Astrocyte (in vitro differentiated cells and primary cell): ENCODE measurements at regions not wholly inside any gene's neighbourhood (a gene's known extent, or its start where the extent isn't known, plus 50 kb on each side); places are given as distances from the start of the nearest gene placed in this dataset.

Experiments
- EZH2 ChIP-seq: IDR thresholded peaks from 2 replicates; pipeline ENCODE4 v1.6.1; 2012; ENCODE audit warnings: mild to moderate bottlenecking, low read length, inconsistent platforms; ENCODE audit not compliant: insufficient read depth
- TF ChIP-seq, protein P1 (sequence below): IDR thresholded peaks from 2 replicates; pipeline ENCODE4 v1.5.1; 2011; ENCODE audit warnings: low read depth, mild to moderate bottlenecking, inconsistent platforms, low read length, moderate library complexity; ENCODE audit not compliant: insufficient read depth

DNA sequence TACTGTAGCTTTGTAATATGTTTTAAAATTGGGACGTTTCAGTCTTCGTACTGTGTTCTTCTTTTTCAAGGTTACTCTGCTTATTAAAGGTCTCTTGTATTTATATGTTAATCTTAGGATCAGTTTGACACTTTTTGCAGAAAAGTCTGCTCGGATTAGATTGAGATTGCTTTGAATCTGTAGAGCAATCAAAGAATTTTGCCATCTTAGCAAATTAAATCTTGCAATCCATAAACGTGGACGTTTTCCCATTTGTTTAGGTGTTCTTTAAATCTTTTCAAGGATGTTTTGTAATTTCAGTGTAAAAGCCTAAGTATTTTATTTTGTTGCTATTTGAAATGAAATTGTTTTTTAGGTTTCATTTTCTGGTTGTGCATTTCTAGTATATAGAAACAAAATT, 78.0 kb upstream of the GTSF1L start:
- TF ChIP-seq, protein P1, sequence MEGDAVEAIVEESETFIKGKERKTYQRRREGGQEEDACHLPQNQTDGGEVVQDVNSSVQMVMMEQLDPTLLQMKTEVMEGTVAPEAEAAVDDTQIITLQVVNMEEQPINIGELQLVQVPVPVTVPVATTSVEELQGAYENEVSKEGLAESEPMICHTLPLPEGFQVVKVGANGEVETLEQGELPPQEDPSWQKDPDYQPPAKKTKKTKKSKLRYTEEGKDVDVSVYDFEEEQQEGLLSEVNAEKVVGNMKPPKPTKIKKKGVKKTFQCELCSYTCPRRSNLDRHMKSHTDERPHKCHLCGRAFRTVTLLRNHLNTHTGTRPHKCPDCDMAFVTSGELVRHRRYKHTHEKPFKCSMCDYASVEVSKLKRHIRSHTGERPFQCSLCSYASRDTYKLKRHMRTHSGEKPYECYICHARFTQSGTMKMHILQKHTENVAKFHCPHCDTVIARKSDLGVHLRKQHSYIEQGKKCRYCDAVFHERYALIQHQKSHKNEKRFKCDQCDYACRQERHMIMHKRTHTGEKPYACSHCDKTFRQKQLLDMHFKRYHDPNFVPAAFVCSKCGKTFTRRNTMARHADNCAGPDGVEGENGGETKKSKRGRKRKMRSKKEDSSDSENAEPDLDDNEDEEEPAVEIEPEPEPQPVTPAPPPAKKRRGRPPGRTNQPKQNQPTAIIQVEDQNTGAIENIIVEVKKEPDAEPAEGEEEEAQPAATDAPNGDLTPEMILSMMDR: no peak
- TF ChIP-seq EZH2: no peak
